Activated CD8-positive, alpha-beta memory T cell treated with anti-CD3 and anti-CD28 coated beads for 24 hours (primary cell): ENCODE measurements at regions not wholly inside any gene's neighbourhood (a gene's known extent, or its start where the extent isn't known, plus 50 kb on each side); places are given as distances from the start of the nearest gene placed in this dataset.

Experiments used
- DNase-seq: peaks from one replicate; pipeline ENCODE4 v3.0.0-alpha.2; 2020

- DNase-seq: no peak
These were observed 720.1 kb downstream of the KCNA4 start for GRCh38 chr11:29296680-29297079.

GRCh38 chr11:29293825-29294224 lies 723.0 kb downstream of the KCNA4 start:
- DNase-seq: no peak

GRCh38 chr11:29282088-29282487 lies 734.7 kb downstream of the KCNA4 start:
- no peak for DNase-seq

GRCh38 chr11:29281271-29281777 lies 735.5 kb downstream of the KCNA4 start:
- no peak for DNase-seq

GRCh38 chr11:29280452-29280851 lies 736.4 kb downstream of the KCNA4 start:
- no peak for DNase-seq

- DNase-seq: no peak
These were observed 737.1 kb downstream of the KCNA4 start for GRCh38 chr11:29279716-29280115.

GRCh38 chr11:29272019-29272654 lies 744.7 kb downstream of the KCNA4 start:
- no peak for DNase-seq

- DNase-seq: no peak
These were observed 745.2 kb downstream of the KCNA4 start for GRCh38 chr11:29271616-29272015.

GRCh38 chr11:29268733-29269132 lies 748.1 kb downstream of the KCNA4 start:
- no peak for DNase-seq

- no peak for DNase-seq
These were observed 751.0 kb downstream of the KCNA4 start for GRCh38 chr11:29265792-29266191.

GRCh38 chr11:29265381-29265780 lies 751.4 kb downstream of the KCNA4 start:
- no peak for DNase-seq

- no peak for DNase-seq
These were observed 752.7 kb downstream of the KCNA4 start for GRCh38 chr11:29263971-29264682.

- DNase-seq: no peak
These were observed 755.0 kb downstream of the KCNA4 start for GRCh38 chr11:29261831-29262230.

GRCh38 chr11:29260939-29261705 lies 755.7 kb downstream of the KCNA4 start:
- no peak for DNase-seq

- DNase-seq: no peak
These were observed 758.4 kb downstream of the KCNA4 start for GRCh38 chr11:29258411-29258810.

- DNase-seq: no peak
These were observed 760.2 kb downstream of the KCNA4 start for GRCh38 chr11:29256580-29256979.

- no peak for DNase-seq
These were observed 761.4 kb downstream of the KCNA4 start for GRCh38 chr11:29255401-29255800.

- no peak for DNase-seq
These were observed 765.1 kb downstream of the KCNA4 start for GRCh38 chr11:29251738-29252137.

GRCh38 chr11:29249713-29250112 lies 767.1 kb downstream of the KCNA4 start:
- no peak for DNase-seq

- DNase-seq: no peak
These were observed 772.5 kb downstream of the KCNA4 start for GRCh38 chr11:29244355-29244754.

GRCh38 chr11:29243616-29244015 lies 773.2 kb downstream of the KCNA4 start:
- DNase-seq: no peak

GRCh38 chr11:29231991-29232390 lies 784.8 kb downstream of the KCNA4 start:
- DNase-seq: no peak

- no peak for DNase-seq
These were observed 785.2 kb downstream of the KCNA4 start for GRCh38 chr11:29231586-29231985.

- no peak for DNase-seq
These were observed 789.0 kb downstream of the KCNA4 start for GRCh38 chr11:29227811-29228210.
